Lung (tissue), 11 donors: ENCODE measurements at regions not wholly inside any gene's neighbourhood (a gene's known extent, or its start where the extent isn't known, plus 50 kb on each side); places are given as distances from the start of the nearest gene placed in this dataset.

Experiments
- ATAC-seq: fragments of 200-7000 bp; cut with Tn5 transposase; one replicate; pipeline ENCODE4 v1.9.1; 2020; ENCODE audit warnings: moderate number of reproducible peaks; ENCODE audit not compliant: insufficient read depth, low FRiP score
- DNase-seq, 3 donors: peaks; one replicate each; pipeline ENCODE4 v3.0.0-alpha.2; 2013 to 2017
- H3K27ac ChIP-seq, 2 donors: one replicate each; pipeline ENCODE4 v1.5.1; 2013; ENCODE audit warnings: mild to moderate bottlenecking in 2 of 2, moderate library complexity in 2 of 2, control low read depth in 1 of 2, inconsistent platforms in 1 of 2, low read depth in 1 of 2, low read length in 1 of 2
- H3K27me3 ChIP-seq, 3 donors: one replicate each; pipeline ENCODE4 v1.5.1; 2013; ENCODE audit warnings: low read length in 2 of 3; ENCODE audit not compliant: control insufficient read depth in 3 of 3, insufficient read depth in 3 of 3
- H3K36me3 ChIP-seq, 4 donors: one replicate each; pipeline ENCODE4 v1.5.1; 2013; ENCODE audit warnings: low read length in 4 of 4, mild to moderate bottlenecking in 1 of 4, moderate library complexity in 1 of 4; ENCODE audit not compliant: control insufficient read depth in 4 of 4, insufficient read depth in 4 of 4
- H3K4me1 ChIP-seq, 5 donors: one replicate each; pipeline ENCODE4 v1.5.1; 2013; ENCODE audit warnings: low read length in 5 of 5, mild to moderate bottlenecking in 2 of 5, moderate library complexity in 1 of 5; ENCODE audit not compliant: control insufficient read depth in 5 of 5, insufficient read depth in 5 of 5
- H3K4me3 ChIP-seq: one replicate; pipeline ENCODE4 v1.5.1; 2013; ENCODE audit warnings: mild to moderate bottlenecking, control low read depth, moderate library complexity
- H3K9ac ChIP-seq, 2 donors: one replicate each; pipeline ENCODE4 v1.5.1; 2013; ENCODE audit warnings: low read length in 2 of 2, control low read depth in 1 of 2; ENCODE audit not compliant: insufficient read depth in 1 of 2
- H3K9me3 ChIP-seq, 4 donors: one replicate each; pipeline ENCODE4 v1.5.1; 2013; ENCODE audit warnings: low read length in 3 of 4, mild to moderate bottlenecking in 1 of 4, moderate library complexity in 1 of 4; ENCODE audit not compliant: control insufficient read depth in 4 of 4, insufficient read depth in 3 of 4
- CTCF ChIP-seq: IDR thresholded peaks from 2 replicates; pipeline ENCODE4 v1.5.1; 2012; ENCODE audit warnings: mild to moderate bottlenecking; ENCODE audit errors: control extremely low read depth, extremely low read depth
- WGBS, 2 donors: extraction: QIAGEN DNeasy Blood & Tissue Kit; methylation state at CpG; one replicate each; pipeline ENCODE4 v1.1.7; 2013; 5-methylcytosine and 5-hydroxymethylcytosine counted together
- donor health status: control.
- donor health status: control.
- donor health status: Bipolar disorder and iron deficiency.
- donor health status: healthy.
- donor health status: DM: yes; HTN: yes; CAD: no.

- WGBS, 2 donors = 72 to 76% methylated on average over 1 of the region's 1 CpG
- Histone ChIP-seq H3K4me1 (no peaks in the 10 kb centered on the region), H3K27me3 (no peaks in the 10 kb centered on the region), H3K4me3 (no peak overlapping the region), H3K9me3 (no peaks in the 10 kb centered on the region), H3K36me3 (no peaks in the 10 kb centered on the region), H3K27ac (no peak overlapping the region), H3K9ac (no peak overlapping the region)
- DNase-seq = no peak
- TF ChIP-seq CTCF = no peak
- no peak for ATAC-seq
Observed at GRCh38 chr2:17311771-17312511, 206.3 kb downstream of the RAD51AP2 start.

GRCh38 chr2:17311106-17311619 is 207.1 kb downstream of the RAD51AP2 start:
- H3K27me3 ChIP-seq = no peaks in the 10 kb centered on the region
- H3K9me3 ChIP-seq = no peaks in the 10 kb centered on the region
- ATAC-seq = no peak
- no peak for TF ChIP-seq CTCF
- H3K36me3 ChIP-seq = no peaks in the 10 kb centered on the region
- no peak for DNase-seq
- H3K27ac ChIP-seq = no peak overlapping the region
- WGBS, 2 donors = 94 to 95% methylated on average over 2 of the region's 2 CpGs
- no peak overlapping the region for H3K9ac ChIP-seq
- H3K4me1 ChIP-seq = no peaks in the 10 kb centered on the region
- H3K4me3 ChIP-seq = no peak overlapping the region

- DNase-seq = peak; percentile 43 to 73 (median 66)
- 22 to 27% methylated on average over 6 of the region's 6 CpGs for WGBS, 2 donors
Observed at GRCh38 chr2:17309741-17310339, 208.4 kb downstream of the RAD51AP2 start.

More at GRCh38 chr2:17309741-17310339, 208.4 kb downstream of the RAD51AP2 start:
- Histone ChIP-seq H3K9me3 (no peaks in the 10 kb centered on the region), H3K36me3 (no peaks in the 10 kb centered on the region), H3K4me3 (no peak overlapping the region), H3K27ac (no peak overlapping the region), H3K9ac (no peak overlapping the region), H3K4me1 (no peaks in the 10 kb centered on the region), H3K27me3 (no peaks in the 10 kb centered on the region)
- peak; percentile 62 for ATAC-seq
- no peak for TF ChIP-seq CTCF
